Uterus (tissue), 3 donors: ENCODE measurements at regions not wholly inside any gene's neighbourhood (a gene's known extent, or its start where the extent isn't known, plus 50 kb on each side); places are given as distances from the start of the nearest gene placed in this dataset.

Experiments used
- DNase-seq, 2 donors: peaks; one replicate each; pipeline ENCODE4 v3.0.0-alpha.2; 2019 to 2020
- H3K27ac ChIP-seq, 2 donors: fragments of 200-600 bp; sonication (generic); 1 replicate in 1 of 2; 2 replicates in 1 of 2; pipeline ENCODE4 v1.5.1; 2016 to 2018
- H3K27me3 ChIP-seq, 2 donors: fragments of 200-600 bp; sonication (generic); one replicate each; pipeline ENCODE4 v1.5.1; 2018 to 2019; ENCODE audit warnings: control low read depth in 1 of 2
- H3K36me3 ChIP-seq, 2 donors: fragments of 200-600 bp; sonication (generic); one replicate each; pipeline ENCODE4 v1.5.1; 2019; ENCODE audit warnings: control low read depth in 1 of 2
- H3K4me1 ChIP-seq, 2 donors: fragments of 200-600 bp; sonication (generic); one replicate each; pipeline ENCODE4 v1.5.1; 2018 to 2019; ENCODE audit warnings: control low read depth in 1 of 2
- H3K4me3 ChIP-seq, 2 donors: fragments of 200-600 bp; sonication (generic); 1 replicate in 1 of 2; 2 replicates in 1 of 2; pipeline ENCODE4 v1.5.1; 2018 to 2019; ENCODE audit warnings: mild to moderate bottlenecking in 1 of 2
- H3K9me3 ChIP-seq, 2 donors: fragments of 200-600 bp; sonication (generic); one replicate each; pipeline ENCODE4 v1.5.1; 2019; ENCODE audit warnings: control low read depth in 1 of 2
- CTCF ChIP-seq, 4 experiments: fragments of 200-600 bp in 2 of 4; fragments of 450-650 bp in 2 of 4; sonication (generic) in 2 of 4; IDR thresholded peaks; one replicate each; pipeline ENCODE4 v1.5.1; 2016 to 2019; ENCODE audit warnings: antibody characterized with exemption in 4 of 4, mild to moderate bottlenecking in 2 of 4, moderate library complexity in 1 of 4
- POLR2A ChIP-seq, 2 donors: fragments of 450-650 bp; IDR thresholded peaks; one replicate each; pipeline ENCODE4 v1.6.1; 2016; ENCODE audit warnings: antibody characterized with exemption in 2 of 2, mild to moderate bottlenecking in 1 of 2, moderate library complexity in 1 of 2
- intact Hi-C: fragments of 100-400 bp; cut with DNase I; formaldehyde crosslinking; loops from one replicate; pipeline ENCODE4 v1.15.1; 2023; ENCODE audit warnings: low total_unique reads
- donor health status: DM: yes; HTN: yes; CAD: no.

GRCh38 chr3:118347396-118348168, 687.1 kb downstream of the IGSF11 start:
- intact Hi-C loops, result no loop called here
- H3K4me1 ChIP-seq, result no peaks in the 10 kb centered on the region
- no peak overlapping the region for H3K4me3 ChIP-seq
- H3K36me3 ChIP-seq, result no peaks in the 10 kb centered on the region
- no peak for DNase-seq
- no peak overlapping the region for H3K27ac ChIP-seq
- no peaks in the 10 kb centered on the region for H3K27me3 ChIP-seq
- TF ChIP-seq CTCF (IDR thresholded peaks at IDR 0.05), result no peak
- TF ChIP-seq POLR2A (IDR thresholded peaks at IDR 0.05), result no peak
- H3K9me3 ChIP-seq, result no peaks in the 10 kb centered on the region

- TF ChIP-seq POLR2A (IDR thresholded peaks at IDR 0.05) (no peak), CTCF (IDR thresholded peaks at IDR 0.05) (no peak)
- DNase-seq, result no peak
- Histone ChIP-seq H3K36me3 (no peaks in the 10 kb centered on the region), H3K4me1 (no peaks in the 10 kb centered on the region), H3K4me3 (no peak overlapping the region), H3K27me3 (no peaks in the 10 kb centered on the region), H3K9me3 (no peaks in the 10 kb centered on the region), H3K27ac (no peak overlapping the region)
- intact Hi-C loops, result no loop called here
Measured at GRCh38 chr3:118348169-118348557, 686.5 kb downstream of the IGSF11 start.

DNA sequence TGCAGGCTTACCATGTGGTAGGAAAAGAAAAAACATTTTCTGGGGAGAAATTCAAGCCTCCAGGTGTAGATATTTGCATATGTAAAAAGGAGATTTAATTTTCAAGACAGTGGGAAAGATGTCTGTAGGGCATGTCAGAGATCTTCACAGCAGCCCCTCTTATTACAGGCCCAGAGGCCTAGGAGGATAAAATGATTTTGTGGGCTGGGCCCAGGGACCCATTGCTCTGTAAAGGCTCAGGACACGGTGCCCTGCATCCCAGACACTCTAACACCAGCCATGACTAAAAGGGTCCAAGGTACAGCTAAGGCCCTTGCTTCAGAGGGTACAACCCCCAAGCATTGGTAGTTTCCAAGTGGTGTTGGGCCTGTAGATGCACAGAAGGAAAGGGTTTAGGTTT, 680.1 kb downstream of the IGSF11 start:
- intact Hi-C loops, result no loop called here
- DNase-seq, result no peak
- H3K27me3 ChIP-seq, result no peaks in the 10 kb centered on the region
- no peaks in the 10 kb centered on the region for H3K9me3 ChIP-seq
- TF ChIP-seq POLR2A (IDR thresholded peaks at IDR 0.05) (no peak), CTCF (IDR thresholded peaks at IDR 0.05) (no peak)
- H3K4me1 ChIP-seq, result no peaks in the 10 kb centered on the region
- H3K36me3 ChIP-seq, result no peaks in the 10 kb centered on the region
- no peak overlapping the region for H3K27ac ChIP-seq
- H3K4me3 ChIP-seq, result no peak overlapping the region

DNA sequence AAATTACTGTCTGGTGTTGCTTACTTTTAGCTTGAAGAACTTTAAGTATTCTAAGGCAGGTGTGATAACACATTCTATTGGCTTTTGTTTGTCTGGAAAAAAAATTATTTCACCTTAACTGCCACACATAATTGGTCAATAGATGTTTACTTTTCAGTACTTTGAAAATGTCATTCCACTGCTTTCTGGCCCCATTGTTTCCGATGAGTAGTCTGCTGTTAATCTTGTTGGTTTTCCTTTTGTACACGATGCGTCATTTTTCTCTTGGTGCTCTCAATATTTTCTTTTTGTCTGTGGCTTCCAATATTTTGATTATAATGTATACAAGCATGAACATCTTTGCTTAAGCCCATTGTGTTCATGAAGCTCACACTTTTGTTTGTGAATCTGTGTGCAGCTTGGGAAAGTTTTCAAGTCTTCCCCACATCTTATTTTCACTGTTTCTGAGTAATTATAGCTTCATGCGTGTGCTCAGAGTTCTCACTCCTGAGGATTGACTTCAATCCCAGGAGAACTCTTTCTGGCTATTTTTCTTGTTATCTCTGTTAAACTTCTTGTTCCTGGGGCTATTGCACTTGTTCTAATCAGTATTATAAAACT, 664.7 kb downstream of the IGSF11 start:
- TF ChIP-seq POLR2A (IDR thresholded peaks at IDR 0.05) (no peak), CTCF (IDR thresholded peaks at IDR 0.05) (no peak)
- no peaks in the 10 kb centered on the region for H3K9me3 ChIP-seq
- no peak overlapping the region for H3K4me3 ChIP-seq
- H3K36me3 ChIP-seq, result no peaks in the 10 kb centered on the region
- H3K27ac ChIP-seq, result no peak overlapping the region
- no peak for DNase-seq
- H3K4me1 ChIP-seq, result no peaks in the 10 kb centered on the region
- intact Hi-C loops, result no loop called here
- no peaks in the 10 kb centered on the region for H3K27me3 ChIP-seq

- intact Hi-C loops, result no loop called here
- no peak overlapping the region for H3K4me3 ChIP-seq
- no peaks in the 10 kb centered on the region for H3K9me3 ChIP-seq
- no peak for DNase-seq
- no peaks in the 10 kb centered on the region for H3K36me3 ChIP-seq
- no peak overlapping the region for H3K27ac ChIP-seq
- no peaks in the 10 kb centered on the region for H3K4me1 ChIP-seq
- TF ChIP-seq POLR2A (IDR thresholded peaks at IDR 0.05) (no peak), CTCF (IDR thresholded peaks at IDR 0.05) (no peak)
- no peaks in the 10 kb centered on the region for H3K27me3 ChIP-seq
Measured at GRCh38 chr3:118380576-118380975, 654.1 kb downstream of the IGSF11 start.
